ENCODE measurements at regions not wholly inside any gene's neighbourhood (a gene's known extent, or its start where the extent isn't known, plus 50 kb on each side); places are given as distances from the start of the nearest gene placed in this dataset.

GRCh38 chr1:29948581-29948980, 712.3 kb downstream of the PTPRU start:
- TF ChIP-seq CTCF (IDR thresholded peaks at IDR 0.05) (no peak), POLR2AphosphoS5 (IDR thresholded peaks at IDR 0.05) (no peak), POLR2A (IDR thresholded peaks at IDR 0.05) (no peak)

Data from upper lobe of left lung (tissue), 4 donors.